ENCODE measurements at regions not wholly inside any gene's neighbourhood (a gene's known extent, or its start where the extent isn't known, plus 50 kb on each side); places are given as distances from the start of the nearest gene placed in this dataset.

DNA sequence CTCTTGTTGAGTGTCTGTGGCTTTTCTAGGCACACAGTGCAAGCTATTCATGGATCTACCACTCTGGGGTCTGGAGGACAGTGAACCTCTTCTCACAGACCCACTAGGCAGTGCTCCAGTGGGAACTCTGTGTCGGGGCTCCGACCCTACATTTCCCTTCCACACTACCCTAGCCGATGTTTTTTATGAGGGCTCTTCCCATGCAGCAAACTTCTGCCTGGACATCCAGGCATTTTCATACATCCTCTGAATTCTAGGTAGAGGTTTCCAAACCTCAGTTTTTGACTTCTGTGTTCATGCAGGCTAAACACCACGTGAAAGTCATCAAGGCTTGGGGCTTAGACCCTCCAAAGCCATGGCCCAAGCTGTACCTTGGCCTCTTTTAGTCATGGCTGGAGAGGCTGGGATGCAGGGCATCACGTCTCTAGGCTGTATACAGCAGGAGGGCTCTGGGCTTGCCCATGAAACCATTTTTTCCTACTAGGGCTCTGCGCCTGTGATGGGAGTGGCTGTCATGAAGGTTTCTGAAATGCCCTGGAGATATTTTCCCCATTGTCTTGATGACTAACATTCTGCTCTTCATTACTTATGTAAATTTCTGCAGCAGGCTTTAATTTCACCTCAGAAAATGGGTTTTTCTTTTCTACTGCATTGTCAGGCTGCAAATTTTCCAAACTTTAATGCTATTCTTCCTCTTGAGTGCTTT lies 249.8 kb upstream of the CPEB2 start:
- no peak for TF ChIP-seq EZH2 (optimal IDR thresholded peaks at IDR 0.05; ENCODE audit: low read depth, low read length)
- no peak for TF ChIP-seq CTCF (IDR thresholded peaks at IDR 0.05; ENCODE audit: low read length)

Measured in MM.1S (cell line).